PC-3 (cell line): ENCODE measurements at regions not wholly inside any gene's neighbourhood (a gene's known extent, or its start where the extent isn't known, plus 50 kb on each side); places are given as distances from the start of the nearest gene placed in this dataset.

Experiments
- ATAC-seq: fragments of 200-7000 bp; cut with Tn5 transposase; 2 replicates; pipeline ENCODE4 v1.9.1; 2020; ENCODE audit warnings: mild to moderate bottlenecking, moderate library complexity
- BruUV-seq: library from RNA; stranded (reverse); fragments of 400-500 nt; replicated peaks from 2 replicates; lab custom pipeline; 2021; lab: Mats Ljungman, UMichigan
- CTCF ChIA-PET: fragments of 300-600 bp; sonication (Branson Sonifier 250); formaldehyde crosslinking; loops from one replicate; lab custom pipeline; 2022; ENCODE audit warnings: antibody characterized with exemption; lab: Charles Lee
- POLR2A ChIA-PET: fragments of 300-600 bp; sonication (Branson Sonifier 250); formaldehyde crosslinking; loops from one replicate; lab custom pipeline; 2022; ENCODE audit warnings: antibody characterized with exemption; ENCODE audit not compliant: unreplicated experiment; lab: Charles Lee
- DNase-seq: peaks from one replicate; pipeline ENCODE4 v3.0.0-alpha.2; 2015
- H2AFZ ChIP-seq: fragments of 300-600 bp; sonication (generic); 2 replicates; pipeline ENCODE4 v1.6.0; 2016; ENCODE audit warnings: antibody characterized with exemption, low read length
- H3F3A ChIP-seq: fragments of 300-600 bp; sonication (generic); one replicate; pipeline ENCODE4 v1.6.0; 2017; ENCODE audit warnings: antibody characterized with exemption, low read length, control low read depth, mild to moderate bottlenecking; ENCODE audit not compliant: unreplicated experiment
- H3K27ac ChIP-seq: fragments of 300-600 bp; sonication (generic); 2 replicates; pipeline ENCODE4 v1.5.1; 2016; ENCODE audit warnings: mild to moderate bottlenecking, low read length
- H3K27me3 ChIP-seq: fragments of 300-600 bp; sonication (generic); 2 replicates; pipeline ENCODE4 v1.6.1; 2016; ENCODE audit warnings: low read length, mixed read lengths
- H3K36me3 ChIP-seq: fragments of 300-600 bp; sonication (generic); 2 replicates; pipeline ENCODE4 v1.6.1; 2016; ENCODE audit warnings: low read depth, mixed run types, low read length, mixed read lengths
- H3K4me1 ChIP-seq: fragments of 300-600 bp; sonication (generic); 2 replicates; pipeline ENCODE4 v1.5.1; 2016; ENCODE audit warnings: low read length; ENCODE audit not compliant: insufficient read depth
- H3K4me2 ChIP-seq: fragments of 300-600 bp; sonication (generic); 2 replicates; pipeline ENCODE4 v1.6.0; 2016; ENCODE audit warnings: low read length
- H3K4me3 ChIP-seq: fragments of 300-600 bp; sonication (generic); 2 replicates; pipeline ENCODE4 v1.5.1; 2016; ENCODE audit warnings: mild to moderate bottlenecking, low read length, mixed read lengths
- H3K79me2 ChIP-seq: fragments of 300-600 bp; sonication (generic); 2 replicates; pipeline ENCODE4 v1.6.1; 2017; ENCODE audit warnings: low read length, mixed read lengths
- H3K9ac ChIP-seq: fragments of 300-600 bp; sonication (generic); 2 replicates; pipeline ENCODE4 v1.6.0; 2016; ENCODE audit warnings: mild to moderate bottlenecking, low read length
- H3K9me2 ChIP-seq: fragments of 300-600 bp; sonication (generic); replicated peaks from 2 replicates; pipeline ENCODE4 v1.6.1; 2016; ENCODE audit warnings: mixed run types, low read length, mixed read lengths
- H3K9me3 ChIP-seq: fragments of 300-600 bp; sonication (generic); 2 replicates; pipeline ENCODE4 v1.6.1; 2016; ENCODE audit warnings: low read length, mixed read lengths
- H4K20me1 ChIP-seq: fragments of 300-600 bp; sonication (generic); 2 replicates; pipeline ENCODE4 v1.6.1; 2016; ENCODE audit warnings: low read length, mixed read lengths
- CTCF ChIP-seq: fragments of 300-600 bp; sonication (generic); conservative IDR thresholded peaks from 2 replicates; pipeline ENCODE4 v1.5.1; 2017; ENCODE audit warnings: antibody characterized with exemption, low read depth, mild to moderate bottlenecking, low read length
- EZH2 ChIP-seq: fragments of 300-600 bp; sonication (generic); IDR thresholded peaks from one replicate; pipeline ENCODE4 v1.6.1; 2017; ENCODE audit warnings: antibody characterized with exemption, mild to moderate bottlenecking, low read length; ENCODE audit not compliant: unreplicated experiment
- EZH2phosphoT487 ChIP-seq: fragments of 300-600 bp; sonication (generic); IDR thresholded peaks from 2 replicates; pipeline ENCODE4 v1.6.1; 2018; ENCODE audit warnings: mild to moderate bottlenecking, antibody characterized with exemption, low read length, borderline replicate concordance
- intact Hi-C: fragments of 100-400 bp; cut with micrococcal nuclease; formaldehyde crosslinking; loops from 2 replicates; pipeline ENCODE4 v1.9.0; 2023

GRCh38 chr18:27860011-27860410 is 316.9 kb downstream of the CDH2 start:
- Histone ChIP-seq H3K36me3 (no peaks in the 10 kb centered on the region), H3K27ac (no peak overlapping the region), H3K9me2 (no peaks in the 10 kb centered on the region), H3K9me3 (no peaks in the 10 kb centered on the region), H3K4me2 (no peak overlapping the region), H3K79me2 (no peaks in the 10 kb centered on the region), H3K4me1 (no peaks in the 10 kb centered on the region), H3K4me3 (no peak overlapping the region), H4K20me1 (no peaks in the 10 kb centered on the region), H3K27me3 (no peaks in the 10 kb centered on the region), H2AFZ (no peak overlapping the region), H3F3A (no peaks in the 10 kb centered on the region), H3K9ac (no peak overlapping the region)
- intact Hi-C loops: no loop called here
- CTCF ChIA-PET: no interaction called here
- no peak for DNase-seq
- no peak for ATAC-seq
- POLR2A ChIA-PET: no interaction called here
- no TSS peak for BruUV-seq
- no peak for TF ChIP-seq EZH2phosphoT487
- TF ChIP-seq EZH2: no peak
- no peak for TF ChIP-seq CTCF

GRCh38 chr18:27856820-27857219 is 320.1 kb downstream of the CDH2 start:
- intact Hi-C loops: no loop called here
- BruUV-seq: no TSS peak
- Histone ChIP-seq H3K9me2 (no peaks in the 10 kb centered on the region), H3K9me3 (no peaks in the 10 kb centered on the region), H3F3A (no peaks in the 10 kb centered on the region), H3K27ac (no peak overlapping the region), H3K79me2 (no peaks in the 10 kb centered on the region), H3K9ac (no peak overlapping the region), H3K4me3 (no peak overlapping the region), H3K4me2 (no peak overlapping the region), H3K36me3 (no peaks in the 10 kb centered on the region), H4K20me1 (no peaks in the 10 kb centered on the region), H3K4me1 (no peaks in the 10 kb centered on the region), H3K27me3 (no peaks in the 10 kb centered on the region), H2AFZ (no peak overlapping the region)
- CTCF ChIA-PET: no interaction called here
- no peak for ATAC-seq
- POLR2A ChIA-PET: no interaction called here
- TF ChIP-seq EZH2: no peak
- no peak for TF ChIP-seq CTCF
- no peak for TF ChIP-seq EZH2phosphoT487
- DNase-seq: no peak

- ChIA-PET CTCF (no interaction called here), POLR2A (no interaction called here)
- TF ChIP-seq CTCF (no peak), EZH2 (no peak), EZH2phosphoT487 (no peak)
- H3K27ac ChIP-seq: no peak overlapping the region
- H3K4me2 ChIP-seq: no peak overlapping the region
- intact Hi-C loops: no loop called here
- H2AFZ ChIP-seq: no peak overlapping the region
- H3F3A ChIP-seq: no peaks in the 10 kb centered on the region
- no peak overlapping the region for H3K4me3 ChIP-seq
- H3K9ac ChIP-seq: no peak overlapping the region
- ATAC-seq (no peak), DNase-seq (no peak)
- no TSS peak for BruUV-seq
- no peaks in the 10 kb centered on the region for H3K27me3 ChIP-seq
- no peaks in the 10 kb centered on the region for H4K20me1 ChIP-seq
- no peaks in the 10 kb centered on the region for H3K9me2 ChIP-seq
- no peaks in the 10 kb centered on the region for H3K36me3 ChIP-seq
- no peaks in the 10 kb centered on the region for H3K9me3 ChIP-seq
- H3K4me1 ChIP-seq: no peaks in the 10 kb centered on the region
- H3K79me2 ChIP-seq: no peaks in the 10 kb centered on the region
Observed at GRCh38 chr18:27855486-27855885, 321.4 kb downstream of the CDH2 start.
